HL-60 (cell line): ENCODE measurements at regions not wholly inside any gene's neighbourhood (a gene's known extent, or its start where the extent isn't known, plus 50 kb on each side); places are given as distances from the start of the nearest gene placed in this dataset.

Source experiments
- DNase-seq, 2 experiments: peaks; one replicate each; pipeline ENCODE4 v3.0.0-alpha.2; 2010 to 2020; ENCODE audit warnings: low read depth in 1 of 2, low spot score in 1 of 2
- H3K27ac ChIP-seq: fragments of 250-450 bp; sonication (Bioruptor Pico); replicated peaks from 2 replicates; pipeline ENCODE4 v1.5.1; 2020; ENCODE audit warnings: mild to moderate bottlenecking, moderate library complexity
- H3K27me3 ChIP-seq: fragments of 250-450 bp; sonication (Bioruptor Pico); 2 replicates; pipeline ENCODE4 v1.5.1; 2021; ENCODE audit warnings: mild to moderate bottlenecking, moderate library complexity; ENCODE audit not compliant: insufficient read depth, poor library complexity, severe bottlenecking
- H3K4me3 ChIP-seq: replicated peaks from 2 replicates; pipeline ENCODE4 v1.5.1; 2011; ENCODE audit warnings: mild to moderate bottlenecking, control low read depth, low read length; ENCODE audit not compliant: insufficient read depth
- GABPA ChIP-seq: IDR thresholded peaks from 2 replicates; pipeline ENCODE4 v1.6.1; 2012; ENCODE audit warnings: low read depth
- POLR2AphosphoS5 ChIP-seq: IDR thresholded peaks from 2 replicates; pipeline ENCODE4 v1.6.1; 2012; ENCODE audit warnings: low read depth
- SPI1 ChIP-seq: IDR thresholded peaks from 2 replicates; pipeline ENCODE4 v1.6.1; 2012; ENCODE audit warnings: low read depth, mild to moderate bottlenecking, borderline replicate concordance
- TF ChIP-seq, protein P1 (sequence below): IDR thresholded peaks from one replicate; pipeline ENCODE4 v1.5.1; 2011; ENCODE audit warnings: low read length, control low read depth, inconsistent platforms; ENCODE audit not compliant: insufficient read depth
- TF ChIP-seq, protein P2 (sequence below): IDR thresholded peaks from 2 replicates; pipeline ENCODE4 v1.6.1; 2012; ENCODE audit warnings: low read depth; ENCODE audit not compliant: insufficient replicate concordance

DNA sequence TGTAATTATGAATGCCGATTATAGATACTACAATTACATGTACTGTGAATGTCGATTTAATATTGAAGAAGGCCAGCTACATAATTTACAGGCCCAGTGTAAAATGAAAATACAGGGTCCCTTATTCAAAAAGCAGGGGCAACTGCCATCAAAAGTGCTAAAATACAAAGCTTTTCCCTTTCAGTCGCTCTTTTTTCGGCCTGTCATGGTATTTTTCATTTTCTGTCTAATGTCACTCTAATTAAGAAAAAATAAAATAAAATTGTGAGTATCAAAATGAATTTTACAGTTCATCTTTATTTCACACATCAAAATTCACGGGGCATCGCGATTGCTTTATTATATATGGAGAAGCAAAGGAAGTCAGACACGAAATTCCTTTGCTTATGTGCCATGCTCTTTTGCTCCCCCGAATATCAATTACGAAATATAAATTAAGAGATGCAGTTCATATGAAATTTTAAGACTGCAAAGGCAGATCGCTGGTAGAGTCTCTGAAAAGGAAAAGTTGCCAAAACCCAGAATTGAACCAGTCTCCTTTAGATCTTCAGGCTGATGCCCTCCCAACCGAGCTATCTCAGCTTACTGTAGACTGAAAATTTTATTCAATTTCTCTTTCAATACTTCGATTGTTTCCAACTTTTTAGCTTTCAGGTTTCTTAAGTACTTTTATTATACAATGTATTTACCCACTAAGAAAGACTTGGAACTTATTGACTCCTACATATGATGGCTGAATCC lies 197.0 kb downstream of the TRIM27 start:
- no peak overlapping the region for H3K4me3 ChIP-seq
- H3K27ac ChIP-seq, result no peak overlapping the region
- no peaks in the 10 kb centered on the region for H3K27me3 ChIP-seq
- TF ChIP-seq SPI1 (no peak), POLR2AphosphoS5 (no peak), GABPA (no peak)
- TF ChIP-seq, protein P1, sequence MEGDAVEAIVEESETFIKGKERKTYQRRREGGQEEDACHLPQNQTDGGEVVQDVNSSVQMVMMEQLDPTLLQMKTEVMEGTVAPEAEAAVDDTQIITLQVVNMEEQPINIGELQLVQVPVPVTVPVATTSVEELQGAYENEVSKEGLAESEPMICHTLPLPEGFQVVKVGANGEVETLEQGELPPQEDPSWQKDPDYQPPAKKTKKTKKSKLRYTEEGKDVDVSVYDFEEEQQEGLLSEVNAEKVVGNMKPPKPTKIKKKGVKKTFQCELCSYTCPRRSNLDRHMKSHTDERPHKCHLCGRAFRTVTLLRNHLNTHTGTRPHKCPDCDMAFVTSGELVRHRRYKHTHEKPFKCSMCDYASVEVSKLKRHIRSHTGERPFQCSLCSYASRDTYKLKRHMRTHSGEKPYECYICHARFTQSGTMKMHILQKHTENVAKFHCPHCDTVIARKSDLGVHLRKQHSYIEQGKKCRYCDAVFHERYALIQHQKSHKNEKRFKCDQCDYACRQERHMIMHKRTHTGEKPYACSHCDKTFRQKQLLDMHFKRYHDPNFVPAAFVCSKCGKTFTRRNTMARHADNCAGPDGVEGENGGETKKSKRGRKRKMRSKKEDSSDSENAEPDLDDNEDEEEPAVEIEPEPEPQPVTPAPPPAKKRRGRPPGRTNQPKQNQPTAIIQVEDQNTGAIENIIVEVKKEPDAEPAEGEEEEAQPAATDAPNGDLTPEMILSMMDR, result no peak
- TF ChIP-seq, protein P2, sequence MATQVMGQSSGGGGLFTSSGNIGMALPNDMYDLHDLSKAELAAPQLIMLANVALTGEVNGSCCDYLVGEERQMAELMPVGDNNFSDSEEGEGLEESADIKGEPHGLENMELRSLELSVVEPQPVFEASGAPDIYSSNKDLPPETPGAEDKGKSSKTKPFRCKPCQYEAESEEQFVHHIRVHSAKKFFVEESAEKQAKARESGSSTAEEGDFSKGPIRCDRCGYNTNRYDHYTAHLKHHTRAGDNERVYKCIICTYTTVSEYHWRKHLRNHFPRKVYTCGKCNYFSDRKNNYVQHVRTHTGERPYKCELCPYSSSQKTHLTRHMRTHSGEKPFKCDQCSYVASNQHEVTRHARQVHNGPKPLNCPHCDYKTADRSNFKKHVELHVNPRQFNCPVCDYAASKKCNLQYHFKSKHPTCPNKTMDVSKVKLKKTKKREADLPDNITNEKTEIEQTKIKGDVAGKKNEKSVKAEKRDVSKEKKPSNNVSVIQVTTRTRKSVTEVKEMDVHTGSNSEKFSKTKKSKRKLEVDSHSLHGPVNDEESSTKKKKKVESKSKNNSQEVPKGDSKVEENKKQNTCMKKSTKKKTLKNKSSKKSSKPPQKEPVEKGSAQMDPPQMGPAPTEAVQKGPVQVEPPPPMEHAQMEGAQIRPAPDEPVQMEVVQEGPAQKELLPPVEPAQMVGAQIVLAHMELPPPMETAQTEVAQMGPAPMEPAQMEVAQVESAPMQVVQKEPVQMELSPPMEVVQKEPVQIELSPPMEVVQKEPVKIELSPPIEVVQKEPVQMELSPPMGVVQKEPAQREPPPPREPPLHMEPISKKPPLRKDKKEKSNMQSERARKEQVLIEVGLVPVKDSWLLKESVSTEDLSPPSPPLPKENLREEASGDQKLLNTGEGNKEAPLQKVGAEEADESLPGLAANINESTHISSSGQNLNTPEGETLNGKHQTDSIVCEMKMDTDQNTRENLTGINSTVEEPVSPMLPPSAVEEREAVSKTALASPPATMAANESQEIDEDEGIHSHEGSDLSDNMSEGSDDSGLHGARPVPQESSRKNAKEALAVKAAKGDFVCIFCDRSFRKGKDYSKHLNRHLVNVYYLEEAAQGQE, result no peak
- DNase-seq, result no peak

DNA sequence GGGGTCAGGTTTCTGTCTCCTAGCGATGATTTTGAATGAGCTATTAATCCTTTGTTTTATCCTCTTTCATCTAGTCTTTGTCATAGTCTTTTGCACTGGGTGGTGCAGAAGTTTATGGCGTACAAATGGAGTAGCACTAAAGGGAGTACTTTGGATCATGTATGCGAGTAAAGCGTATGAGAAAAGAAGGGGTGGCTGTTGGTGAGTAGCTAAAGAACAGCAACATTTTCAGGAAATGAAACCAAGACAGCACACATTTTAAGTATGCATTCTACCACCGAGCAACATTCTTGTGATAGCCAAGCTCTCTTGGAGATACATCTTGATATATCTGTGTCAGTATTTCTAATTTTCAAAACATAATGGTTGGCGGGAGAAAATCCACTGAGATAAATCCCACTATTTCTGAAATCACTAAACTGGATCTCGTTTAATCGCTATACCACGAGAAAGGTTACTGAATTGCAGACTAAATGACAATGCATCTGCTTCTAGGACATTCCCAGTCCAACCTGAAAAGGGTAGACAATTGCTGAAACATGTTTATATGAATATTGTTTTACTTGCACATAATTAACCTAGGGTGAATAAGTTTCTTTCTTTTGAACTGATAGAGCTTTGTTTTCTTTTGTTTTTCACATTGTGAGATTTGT lies 196.1 kb downstream of the TRIM27 start:
- TF ChIP-seq, protein P2, result no peak
- no peak for TF ChIP-seq POLR2AphosphoS5
- TF ChIP-seq, protein P1, result no peak
- TF ChIP-seq GABPA, result no peak
- no peak for TF ChIP-seq SPI1
- no peaks in the 10 kb centered on the region for H3K27me3 ChIP-seq
- H3K27ac ChIP-seq, result no peak overlapping the region
- no peak overlapping the region for H3K4me3 ChIP-seq
- no peak for DNase-seq

DNA sequence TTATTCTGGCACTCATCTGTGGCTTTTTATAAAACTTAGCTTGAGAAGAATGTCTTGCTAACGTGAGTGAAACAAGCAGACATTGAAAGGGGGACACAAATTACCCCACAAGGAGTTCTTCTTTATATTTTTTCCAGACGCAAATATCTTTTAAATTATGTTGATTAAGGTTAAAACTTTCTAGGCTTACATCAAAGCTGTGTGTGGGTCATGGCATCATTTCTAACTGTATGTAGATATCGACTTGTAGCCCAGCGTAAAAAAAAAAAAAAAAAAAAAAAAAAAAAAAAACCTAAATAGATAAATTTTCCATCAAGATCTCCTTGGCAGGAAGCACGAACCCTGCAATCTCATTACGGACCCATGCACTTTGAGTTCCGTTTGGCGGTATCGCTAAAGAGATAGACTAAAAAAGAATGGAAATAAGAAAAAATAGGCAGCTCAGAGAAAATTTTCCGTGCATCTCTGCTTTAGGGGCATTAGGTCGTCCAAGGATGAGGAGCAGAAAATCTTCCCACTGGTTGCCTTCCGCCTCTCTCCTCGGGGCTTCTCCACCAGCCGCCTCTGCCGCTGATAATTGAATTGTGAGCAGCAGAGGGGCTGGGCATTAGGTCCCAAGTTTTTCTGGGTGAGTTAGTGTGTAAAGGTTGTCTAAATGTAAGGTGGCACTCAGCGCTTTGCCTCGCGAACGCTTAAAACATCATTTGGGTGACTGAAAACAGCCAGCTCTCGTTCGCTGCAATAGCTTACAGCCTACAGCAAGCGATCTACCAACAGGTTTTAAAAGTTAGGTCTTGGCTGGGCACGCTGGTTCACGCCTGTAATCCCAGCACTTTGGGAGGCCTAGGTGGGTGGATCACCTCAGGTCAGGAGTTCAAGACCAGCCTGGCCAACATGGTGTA lies 194.0 kb downstream of the TRIM27 start:
- TF ChIP-seq, protein P1, result no peak
- TF ChIP-seq SPI1, result no peak
- TF ChIP-seq GABPA, result no peak
- TF ChIP-seq POLR2AphosphoS5, result no peak
- TF ChIP-seq, protein P2, result no peak
- H3K27me3 ChIP-seq, result no peaks in the 10 kb centered on the region

More for the DNA sequence above, 194.0 kb downstream of the TRIM27 start:
- Histone ChIP-seq H3K4me3 (peak overlapping the region; percentile 81), H3K27ac (no peak overlapping the region)
- DNase-seq, result no peak
